Gastroesophageal sphincter (tissue), 4 donors: ENCODE measurements at regions not wholly inside any gene's neighbourhood (a gene's known extent, or its start where the extent isn't known, plus 50 kb on each side); places are given as distances from the start of the nearest gene placed in this dataset.

Experiments
- ATAC-seq: fragments of 150-250 bp; one replicate; pipeline ENCODE4 v1.9.1; 2016; ENCODE audit warnings: mild to moderate bottlenecking, moderate library complexity
- H3K27ac ChIP-seq, 4 donors: fragments of 200-600 bp; sonication (generic) in 3 of 4; 1 replicate in 3 of 4; 2 replicates in 1 of 4; pipeline ENCODE4 v1.5.1; 2016 to 2019
- H3K27me3 ChIP-seq: fragments of 200-600 bp; sonication (generic); one replicate; pipeline ENCODE4 v1.5.1; 2019
- H3K36me3 ChIP-seq, 2 donors: fragments of 200-600 bp; sonication (generic); one replicate each; pipeline ENCODE4 v1.5.1; 2019; ENCODE audit warnings: control low read depth in 1 of 2
- H3K4me1 ChIP-seq, 3 donors: fragments of 200-600 bp; sonication (generic); 1 replicate in 2 of 3; 2 replicates in 1 of 3; pipeline ENCODE4 v1.5.1; 2016 to 2019; ENCODE audit warnings: control low read depth in 2 of 3
- H3K4me3 ChIP-seq, 2 donors: fragments of 200-600 bp; sonication (generic); one replicate each; pipeline ENCODE4 v1.5.1; 2019; ENCODE audit warnings: mild to moderate bottlenecking in 1 of 2, moderate library complexity in 1 of 2
- H3K9me3 ChIP-seq, 3 donors: fragments of 200-600 bp; sonication (generic); one replicate each; pipeline ENCODE4 v1.5.1; 2017 to 2019; ENCODE audit warnings: control low read depth in 2 of 3
- EP300 ChIP-seq: sonication (generic); formaldehyde crosslinking; IDR thresholded peaks from one replicate; pipeline ENCODE4 v1.6.1; 2017; ENCODE audit warnings: antibody characterized with exemption, mild to moderate bottlenecking
- POLR2A ChIP-seq, 2 donors: fragments of 450-650 bp; IDR thresholded peaks; one replicate each; pipeline ENCODE4 v1.6.1; 2017; ENCODE audit warnings: antibody characterized with exemption in 2 of 2, mild to moderate bottlenecking in 2 of 2, moderate library complexity in 1 of 2
- POLR2AphosphoS5 ChIP-seq: sonication (generic); formaldehyde crosslinking; IDR thresholded peaks from one replicate; pipeline ENCODE4 v1.6.1; 2017; ENCODE audit warnings: antibody characterized with exemption
- WGBS, 2 donors: methylation state at CpG; one replicate each; pipeline ENCODE4 v1.1.5; 2018; ENCODE audit warnings: low coverage in 1 of 2; 5-methylcytosine and 5-hydroxymethylcytosine counted together
- TF ChIP-seq, protein P1 (sequence below), 4 experiments: fragments of 200-600 bp in 2 of 4; fragments of 450-650 bp in 2 of 4; sonication (generic) in 1 of 4; IDR thresholded peaks; one replicate each; pipeline ENCODE4 v1.5.1; 2017 to 2019; ENCODE audit warnings: antibody characterized with exemption in 4 of 4, mild to moderate bottlenecking in 2 of 4, moderate library complexity in 2 of 4

DNA sequence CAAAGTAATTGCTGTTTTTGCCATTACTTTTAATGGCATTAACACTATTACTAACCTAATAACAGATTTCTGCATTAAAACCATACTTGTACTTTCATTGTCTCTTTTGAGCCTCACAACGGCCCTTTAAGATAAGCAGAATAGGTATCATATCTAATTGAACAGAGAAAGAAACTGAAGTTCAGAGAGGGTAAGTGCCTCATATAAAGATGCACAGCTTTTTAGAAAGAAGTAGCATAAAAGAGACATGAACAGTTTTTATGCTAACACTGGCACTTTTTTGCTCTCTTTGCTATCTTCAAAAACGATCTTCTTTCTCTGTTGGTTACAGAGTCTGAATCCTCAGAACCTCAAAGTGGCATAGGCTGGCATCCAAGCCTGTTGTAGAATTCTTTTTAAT is 102.9 kb upstream of the OR5AK2 start:
- no peak for ATAC-seq

DNA sequence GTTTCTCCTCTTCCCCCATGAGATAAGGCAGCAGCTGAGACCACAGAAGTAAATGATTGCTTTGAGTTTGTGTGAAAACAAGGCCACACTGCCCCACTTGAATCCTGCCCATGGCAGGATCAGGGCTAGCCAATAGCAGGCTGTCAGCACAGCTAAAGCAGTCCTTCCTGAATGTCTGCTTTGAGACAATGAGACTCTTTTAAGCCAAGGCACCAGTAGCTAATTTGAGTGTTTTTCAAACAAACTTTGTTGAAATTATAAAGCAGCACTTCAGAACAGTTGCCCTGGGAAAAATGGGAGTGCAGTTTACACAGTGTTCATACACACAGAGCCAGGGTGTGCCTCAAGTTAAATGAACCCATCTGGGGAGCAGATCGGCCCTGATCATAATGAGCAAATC is 103.5 kb upstream of the OR5AK2 start:
- no peak overlapping the region for H3K27ac ChIP-seq
- no peak for ATAC-seq
- no peaks in the 10 kb centered on the region for H3K9me3 ChIP-seq
- H3K4me1 ChIP-seq: peaks cover 0 to 4% (median 0%) of the 10 kb centered on the region in 3 donors
- WGBS, 2 donors: 0 to 9% methylated on average over 1 of the region's 1 CpG
- peaks cover 8% of the 10 kb centered on the region for H3K27me3 ChIP-seq
- TF ChIP-seq EP300 (no peak), POLR2A (IDR thresholded peaks at IDR 0.05) (no peak), POLR2AphosphoS5 (no peak)
- TF ChIP-seq, protein P1, sequence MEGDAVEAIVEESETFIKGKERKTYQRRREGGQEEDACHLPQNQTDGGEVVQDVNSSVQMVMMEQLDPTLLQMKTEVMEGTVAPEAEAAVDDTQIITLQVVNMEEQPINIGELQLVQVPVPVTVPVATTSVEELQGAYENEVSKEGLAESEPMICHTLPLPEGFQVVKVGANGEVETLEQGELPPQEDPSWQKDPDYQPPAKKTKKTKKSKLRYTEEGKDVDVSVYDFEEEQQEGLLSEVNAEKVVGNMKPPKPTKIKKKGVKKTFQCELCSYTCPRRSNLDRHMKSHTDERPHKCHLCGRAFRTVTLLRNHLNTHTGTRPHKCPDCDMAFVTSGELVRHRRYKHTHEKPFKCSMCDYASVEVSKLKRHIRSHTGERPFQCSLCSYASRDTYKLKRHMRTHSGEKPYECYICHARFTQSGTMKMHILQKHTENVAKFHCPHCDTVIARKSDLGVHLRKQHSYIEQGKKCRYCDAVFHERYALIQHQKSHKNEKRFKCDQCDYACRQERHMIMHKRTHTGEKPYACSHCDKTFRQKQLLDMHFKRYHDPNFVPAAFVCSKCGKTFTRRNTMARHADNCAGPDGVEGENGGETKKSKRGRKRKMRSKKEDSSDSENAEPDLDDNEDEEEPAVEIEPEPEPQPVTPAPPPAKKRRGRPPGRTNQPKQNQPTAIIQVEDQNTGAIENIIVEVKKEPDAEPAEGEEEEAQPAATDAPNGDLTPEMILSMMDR (IDR thresholded peaks at IDR 0.05): no peak
- no peaks in the 10 kb centered on the region for H3K36me3 ChIP-seq
- no peak overlapping the region for H3K4me3 ChIP-seq

More for the DNA sequence above, 102.9 kb upstream of the OR5AK2 start:
- no peaks in the 10 kb centered on the region for H3K9me3 ChIP-seq
- peaks cover 12% of the 10 kb centered on the region for H3K27me3 ChIP-seq
- no peak overlapping the region for H3K27ac ChIP-seq
- H3K4me1 ChIP-seq: peaks cover 0 to 4% (median 0%) of the 10 kb centered on the region in 3 donors
- no peak overlapping the region for H3K4me3 ChIP-seq
- H3K36me3 ChIP-seq: no peaks in the 10 kb centered on the region
- WGBS, 2 donors: 63 to 67% methylated on average over 1 to 2 of the region's 2 CpGs
- TF ChIP-seq POLR2AphosphoS5 (no peak), POLR2A (IDR thresholded peaks at IDR 0.05) (no peak), EP300 (no peak)
- TF ChIP-seq, protein P1 (IDR thresholded peaks at IDR 0.05): no peak

DNA sequence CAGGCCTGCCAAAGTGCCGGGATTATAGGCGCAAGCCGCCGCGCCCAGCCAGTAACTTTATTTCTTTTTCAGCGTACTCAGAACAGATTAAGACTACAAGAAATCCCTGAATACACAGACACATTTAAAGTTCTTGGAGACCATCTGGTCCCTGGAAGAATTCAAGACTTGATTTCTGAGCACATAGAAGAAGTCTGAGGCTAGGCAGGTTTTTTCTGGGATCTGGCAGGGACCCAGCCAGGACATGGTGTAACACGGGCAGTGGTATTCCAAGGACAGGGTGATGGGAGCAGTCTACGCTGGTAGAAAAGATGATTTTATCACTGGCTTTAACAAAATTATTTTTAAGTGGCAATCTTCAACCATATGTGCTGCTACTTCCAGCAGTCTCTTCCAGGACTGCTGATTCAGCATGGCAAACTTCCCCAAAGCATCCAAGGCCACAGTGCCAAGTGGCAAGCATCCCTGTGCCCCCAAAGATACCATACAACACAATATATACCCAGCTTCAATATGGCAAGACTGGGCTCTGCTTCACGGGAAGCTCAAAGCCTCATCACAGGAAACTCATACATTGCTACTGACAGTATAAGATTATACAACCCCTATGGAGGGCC is 105.2 kb upstream of the OR5AK2 start:
- peaks cover 3% of the 10 kb centered on the region for H3K27me3 ChIP-seq
- TF ChIP-seq, protein P1 (IDR thresholded peaks at IDR 0.05): no peak
- TF ChIP-seq POLR2AphosphoS5 (no peak), POLR2A (IDR thresholded peaks at IDR 0.05) (no peak), EP300 (no peak)
- no peaks in the 10 kb centered on the region for H3K36me3 ChIP-seq
- no peak for ATAC-seq
- no peak overlapping the region for H3K4me3 ChIP-seq
- no peak overlapping the region for H3K27ac ChIP-seq
- H3K4me1 ChIP-seq: peaks cover 0 to 4% (median 0%) of the 10 kb centered on the region in 3 donors
- WGBS, 2 donors: 93 to 95% methylated on average over 9 of the region's 9 CpGs
- H3K9me3 ChIP-seq: no peaks in the 10 kb centered on the region

DNA sequence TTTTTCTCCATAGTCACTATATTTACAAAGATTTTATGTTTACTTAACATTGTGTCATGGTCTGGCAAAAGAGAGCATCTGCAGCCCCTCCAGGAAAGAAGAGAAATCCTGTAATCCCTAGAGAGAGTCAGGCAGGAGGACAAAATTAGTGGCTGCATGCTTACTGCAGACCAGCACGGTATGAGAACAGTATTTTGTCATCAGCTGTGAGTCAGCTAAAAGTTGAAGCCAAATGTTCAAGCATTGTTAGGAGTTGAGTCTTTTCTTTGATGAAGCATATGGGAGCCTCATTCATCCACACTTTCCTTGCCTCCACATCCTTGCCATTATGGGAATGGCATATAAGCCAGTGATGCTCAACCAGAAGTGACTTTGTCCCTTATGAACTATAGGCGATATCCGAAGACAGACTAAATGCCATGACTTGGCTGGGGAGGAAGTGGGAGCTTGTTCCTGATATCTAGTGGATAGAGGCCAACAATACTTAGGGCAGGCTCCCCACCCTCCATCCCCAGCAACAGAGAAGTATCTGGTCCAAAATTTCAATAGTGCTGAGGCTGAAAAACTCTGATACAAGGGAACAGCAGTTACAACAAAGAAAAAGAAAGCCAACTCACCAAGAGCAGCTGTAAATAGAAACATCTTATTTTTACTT is 112.0 kb upstream of the OR5AK2 start:
- 0 to 47% methylated on average over 1 to 2 of the region's 3 CpGs for WGBS, 2 donors
- TF ChIP-seq POLR2A (IDR thresholded peaks at IDR 0.05) (no peak), EP300 (no peak), POLR2AphosphoS5 (no peak)
- TF ChIP-seq, protein P1 (IDR thresholded peaks at IDR 0.05): no peak

DNA sequence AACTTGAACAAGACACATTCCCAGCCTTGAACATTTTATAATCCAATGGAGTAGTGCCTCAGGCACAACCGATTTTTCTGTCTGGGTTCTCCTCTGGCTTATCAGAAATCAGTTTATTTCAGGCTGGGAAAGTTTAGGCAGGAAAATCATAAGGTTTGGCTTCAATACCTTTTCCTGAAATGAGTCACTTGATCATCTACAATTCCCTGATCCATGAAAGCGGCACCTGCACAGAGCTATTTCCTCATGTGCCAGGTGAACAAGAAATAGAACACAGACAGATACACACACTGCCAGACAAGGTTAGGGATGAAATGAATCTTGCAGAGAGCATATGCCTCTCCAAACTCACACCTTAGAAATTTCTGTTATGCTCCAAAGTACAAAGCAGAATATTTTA is 106.7 kb upstream of the OR9G4 start:
- Histone ChIP-seq H3K27me3 (no peaks in the 10 kb centered on the region), H3K4me1 (no peaks in the 10 kb centered on the region), H3K9me3 (no peaks in the 10 kb centered on the region), H3K4me3 (no peak overlapping the region), H3K27ac (no peak overlapping the region), H3K36me3 (no peaks in the 10 kb centered on the region)
- WGBS, 2 donors: 77 to 90% methylated on average over 2 of the region's 2 CpGs
- ATAC-seq: no peak
- TF ChIP-seq EP300 (no peak), POLR2AphosphoS5 (no peak), POLR2A (IDR thresholded peaks at IDR 0.05) (no peak)
- TF ChIP-seq, protein P1 (IDR thresholded peaks at IDR 0.05): no peak

More for the DNA sequence above, 112.0 kb upstream of the OR5AK2 start:
- H3K27me3 ChIP-seq: peaks cover 3% of the 10 kb centered on the region
- no peak overlapping the region for H3K4me3 ChIP-seq
- H3K36me3 ChIP-seq: no peaks in the 10 kb centered on the region
- ATAC-seq: peak; percentile 72
- H3K27ac ChIP-seq: no peak overlapping the region
- H3K9me3 ChIP-seq: no peaks in the 10 kb centered on the region
- no peaks in the 10 kb centered on the region for H3K4me1 ChIP-seq
